HG03565 (cell line): ENCODE measurements at regions not wholly inside any gene's neighbourhood (a gene's known extent, or its start where the extent isn't known, plus 50 kb on each side); places are given as distances from the start of the nearest gene placed in this dataset.

Source experiments
- ATAC-seq: cut with Tn5 transposase; IDR thresholded peaks from one replicate; pipeline ENCODE4 v1.9.1; 2021; ENCODE audit warnings: mild to moderate bottlenecking, moderate library complexity; ENCODE audit not compliant: unreplicated experiment

- no peak for ATAC-seq
Observed at GRCh38 chr6:165229216-165229615, 80.2 kb downstream of the C6orf118 start.

- ATAC-seq = no peak
Observed at GRCh38 chr6:165227644-165228329, 81.6 kb downstream of the C6orf118 start.

- ATAC-seq = no peak
Observed at GRCh38 chr6:165223736-165224135, 85.7 kb downstream of the C6orf118 start.

GRCh38 chr6:165223101-165223500 is 86.3 kb downstream of the C6orf118 start:
- ATAC-seq = no peak

GRCh38 chr6:165222315-165223025 is 86.9 kb downstream of the C6orf118 start:
- no peak for ATAC-seq

GRCh38 chr6:165220045-165220444 is 89.4 kb downstream of the C6orf118 start:
- ATAC-seq = no peak

GRCh38 chr6:165219629-165220028 is 89.8 kb downstream of the C6orf118 start:
- no peak for ATAC-seq

GRCh38 chr6:165218829-165219228 is 90.6 kb downstream of the C6orf118 start:
- no peak for ATAC-seq

- ATAC-seq = no peak
Observed at GRCh38 chr6:165206798-165207197, 102.6 kb downstream of the C6orf118 start.

GRCh38 chr6:165205632-165206031 is 103.8 kb downstream of the C6orf118 start:
- no peak for ATAC-seq

GRCh38 chr6:165204807-165205545 is 104.4 kb downstream of the C6orf118 start:
- no peak for ATAC-seq

GRCh38 chr6:165200178-165200577 is 109.2 kb downstream of the C6orf118 start:
- ATAC-seq = no peak

- ATAC-seq = no peak
Observed at GRCh38 chr6:165191461-165191860, 117.9 kb downstream of the C6orf118 start.

- no peak for ATAC-seq
Observed at GRCh38 chr6:165186441-165187205, 122.8 kb downstream of the C6orf118 start.

- ATAC-seq = no peak
Observed at GRCh38 chr6:165186041-165186440, 123.4 kb downstream of the C6orf118 start.

- no peak for ATAC-seq
Observed at GRCh38 chr6:165184192-165184979, 125.0 kb downstream of the C6orf118 start.

GRCh38 chr6:165183496-165184140 is 125.8 kb downstream of the C6orf118 start:
- no peak for ATAC-seq

GRCh38 chr6:165183071-165183470 is 126.3 kb downstream of the C6orf118 start:
- no peak for ATAC-seq

GRCh38 chr6:165181951-165182414 is 127.4 kb downstream of the C6orf118 start:
- ATAC-seq = no peak

- ATAC-seq = no peak
Observed at GRCh38 chr6:165178056-165178455, 131.3 kb downstream of the C6orf118 start.
